HEK293T (cell line): ENCODE measurements at regions not wholly inside any gene's neighbourhood (a gene's known extent, or its start where the extent isn't known, plus 50 kb on each side); places are given as distances from the start of the nearest gene placed in this dataset.

ENCODE experiments used
- CTCF ChIA-PET: fragments of 350-600 bp; formaldehyde crosslinking; extraction: SDS; loops from one replicate; lab custom pipeline; 2021; ENCODE audit warnings: antibody characterized with exemption, inconsistent platforms; lab: Yijun Ruan, JAX
- POLR2A ChIA-PET: fragments of 350-600 bp; formaldehyde crosslinking; extraction: SDS; loops from one replicate; lab custom pipeline; 2020; ENCODE audit warnings: antibody characterized with exemption, inconsistent platforms; lab: Yijun Ruan, JAX
- DNase-seq: peaks from one replicate; pipeline ENCODE4 v3.0.0; 2012; ENCODE audit warnings: mixed read lengths; ENCODE audit errors: extremely low spot score
- ARNT ChIP-seq: fragments of 450-650 bp; IDR thresholded peaks from 2 replicates; pipeline ENCODE4 v1.6.1; 2017; ENCODE audit warnings: mild to moderate bottlenecking
- BHLHE40 ChIP-seq: fragments of 450-650 bp; IDR thresholded peaks from 2 replicates; pipeline ENCODE4 v1.6.1; 2016; ENCODE audit warnings: mild to moderate bottlenecking, moderate library complexity, borderline replicate concordance
- CTBP1 ChIP-seq: fragments of 450-650 bp; IDR thresholded peaks from 2 replicates; pipeline ENCODE4 v1.6.1; 2016; ENCODE audit warnings: borderline replicate concordance
- ELF4 ChIP-seq: fragments of 450-650 bp; IDR thresholded peaks from 2 replicates; pipeline ENCODE4 v1.6.1; 2017; ENCODE audit warnings: antibody characterized with exemption
- FOXA1 ChIP-seq: fragments of 450-650 bp; IDR thresholded peaks from 2 replicates; pipeline ENCODE4 v1.6.1; 2016; ENCODE audit warnings: mild to moderate bottlenecking
- FOXK2 ChIP-seq: fragments of 450-650 bp; IDR thresholded peaks from 2 replicates; pipeline ENCODE4 v1.6.1; 2016; ENCODE audit warnings: mild to moderate bottlenecking
- FOXM1 ChIP-seq: fragments of 450-650 bp; IDR thresholded peaks from 2 replicates; pipeline ENCODE4 v1.6.1; 2017; ENCODE audit warnings: mild to moderate bottlenecking, borderline replicate concordance
- HDGF ChIP-seq: fragments of 450-650 bp; IDR thresholded peaks from 2 replicates; pipeline ENCODE4 v1.6.1; 2017; ENCODE audit warnings: antibody characterized with exemption, borderline replicate concordance
- L3MBTL2 ChIP-seq: fragments of 450-650 bp; conservative IDR thresholded peaks from 2 replicates; pipeline ENCODE4 v1.6.1; 2016; ENCODE audit warnings: mild to moderate bottlenecking
- LEF1 ChIP-seq: fragments of 450-650 bp; IDR thresholded peaks from 2 replicates; pipeline ENCODE4 v1.6.1; 2017; ENCODE audit warnings: mild to moderate bottlenecking, borderline replicate concordance
- NFRKB ChIP-seq: fragments of 450-650 bp; IDR thresholded peaks from 2 replicates; pipeline ENCODE4 v1.6.1; 2016; ENCODE audit warnings: mild to moderate bottlenecking, moderate library complexity
- SP1 ChIP-seq: fragments of 450-650 bp; IDR thresholded peaks from 2 replicates; pipeline ENCODE4 v1.6.1; 2017
- SUZ12 ChIP-seq: fragments of 450-650 bp; IDR thresholded peaks from 2 replicates; pipeline ENCODE4 v1.6.1; 2016; ENCODE audit warnings: mild to moderate bottlenecking
- TARDBP ChIP-seq: fragments of 450-650 bp; IDR thresholded peaks from 2 replicates; pipeline ENCODE4 v1.6.1; 2016
- ZNF384 ChIP-seq: fragments of 450-650 bp; IDR thresholded peaks from 2 replicates; pipeline ENCODE4 v1.6.1; 2016
- TF ChIP-seq, protein P1 (sequence below): fragments of 450-650 bp; IDR thresholded peaks from 2 replicates; pipeline ENCODE4 v1.6.1; 2016

DNA sequence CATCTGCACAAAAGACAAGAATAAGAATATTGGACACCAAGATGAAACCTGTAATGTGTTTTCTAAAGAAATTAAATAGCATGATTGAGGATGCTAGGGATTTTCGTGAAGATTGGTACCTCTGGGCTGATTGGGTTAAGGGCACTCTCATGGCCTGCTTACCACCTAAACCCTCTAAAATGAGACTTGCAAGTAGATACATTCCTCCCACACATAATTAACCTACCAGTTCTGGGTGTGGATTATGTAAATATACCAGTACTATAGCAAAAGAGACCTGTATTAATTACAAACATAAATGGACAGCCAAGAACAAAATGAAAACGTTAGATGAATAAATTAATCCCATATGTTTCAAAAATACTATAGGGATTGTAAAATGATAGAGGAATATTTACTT lies 1069.6 kb upstream of the B3GALT2 start:
- no peak for DNase-seq
- CTCF ChIA-PET: no interaction called here
- TF ChIP-seq ZNF384: no peak
- TF ChIP-seq ELF4: no peak
- TF ChIP-seq FOXA1: no peak
- no peak for TF ChIP-seq SUZ12
- TF ChIP-seq FOXM1: no peak
- no peak for TF ChIP-seq FOXK2
- TF ChIP-seq BHLHE40: no peak
- TF ChIP-seq NFRKB: no peak
- no peak for TF ChIP-seq ARNT
- TF ChIP-seq, protein P1, sequence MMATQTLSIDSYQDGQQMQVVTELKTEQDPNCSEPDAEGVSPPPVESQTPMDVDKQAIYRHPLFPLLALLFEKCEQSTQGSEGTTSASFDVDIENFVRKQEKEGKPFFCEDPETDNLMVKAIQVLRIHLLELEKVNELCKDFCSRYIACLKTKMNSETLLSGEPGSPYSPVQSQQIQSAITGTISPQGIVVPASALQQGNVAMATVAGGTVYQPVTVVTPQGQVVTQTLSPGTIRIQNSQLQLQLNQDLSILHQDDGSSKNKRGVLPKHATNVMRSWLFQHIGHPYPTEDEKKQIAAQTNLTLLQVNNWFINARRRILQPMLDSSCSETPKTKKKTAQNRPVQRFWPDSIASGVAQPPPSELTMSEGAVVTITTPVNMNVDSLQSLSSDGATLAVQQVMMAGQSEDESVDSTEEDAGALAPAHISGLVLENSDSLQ: no peak
- TF ChIP-seq TARDBP: no peak
- no peak for TF ChIP-seq SP1
- no peak for TF ChIP-seq L3MBTL2
- TF ChIP-seq CTBP1: no peak
- TF ChIP-seq LEF1: no peak
- TF ChIP-seq HDGF: no peak
- POLR2A ChIA-PET: no interaction called here

DNA sequence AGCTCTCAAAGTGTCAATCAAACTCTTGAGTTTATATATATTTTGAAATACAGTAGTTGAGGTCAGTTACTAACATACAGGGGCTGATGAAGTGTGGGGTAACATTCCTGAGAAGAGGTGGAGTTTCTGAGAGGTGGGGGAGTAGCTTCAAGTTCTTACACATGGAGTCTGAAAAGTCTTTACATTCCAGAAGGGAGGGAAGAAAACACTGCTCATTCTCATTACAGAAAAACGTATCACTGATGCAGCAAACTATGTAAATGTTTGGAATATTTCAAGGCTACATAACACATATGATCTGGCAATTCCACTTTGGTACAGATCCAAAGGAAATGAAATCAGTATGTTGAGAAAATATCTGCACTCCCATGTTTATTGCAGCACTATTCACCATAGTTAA lies 1065.8 kb upstream of the B3GALT2 start:
- ChIA-PET CTCF (no interaction called here), POLR2A (no interaction called here)
- no peak for DNase-seq
- TF ChIP-seq SP1 (no peak), FOXA1 (no peak)
- TF ChIP-seq, protein P1: peak; percentile 42; the same call in 1 of the 2 replicates

DNA sequence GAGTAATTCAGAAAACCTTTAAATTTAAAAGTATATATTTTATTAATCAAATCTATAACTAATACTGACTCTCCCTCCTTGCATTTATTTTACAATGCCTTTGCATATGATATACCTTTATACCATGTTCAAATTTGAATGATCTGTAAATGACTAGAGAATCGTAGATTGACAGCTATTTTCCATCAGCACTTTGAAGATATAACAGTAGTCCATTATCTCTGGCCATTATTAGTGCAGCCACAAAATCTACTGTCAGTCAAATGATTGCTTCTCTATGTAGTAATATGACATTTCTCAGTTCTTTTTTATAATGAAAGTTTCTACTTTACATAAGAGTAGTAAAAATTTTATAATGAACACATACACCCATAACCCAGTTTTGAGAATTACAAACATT lies 1054.8 kb upstream of the B3GALT2 start:
- ChIA-PET CTCF (no interaction called here), POLR2A (no interaction called here)
- DNase-seq: no peak
- TF ChIP-seq, protein P1: no peak
- TF ChIP-seq FOXK2: no peak

DNA sequence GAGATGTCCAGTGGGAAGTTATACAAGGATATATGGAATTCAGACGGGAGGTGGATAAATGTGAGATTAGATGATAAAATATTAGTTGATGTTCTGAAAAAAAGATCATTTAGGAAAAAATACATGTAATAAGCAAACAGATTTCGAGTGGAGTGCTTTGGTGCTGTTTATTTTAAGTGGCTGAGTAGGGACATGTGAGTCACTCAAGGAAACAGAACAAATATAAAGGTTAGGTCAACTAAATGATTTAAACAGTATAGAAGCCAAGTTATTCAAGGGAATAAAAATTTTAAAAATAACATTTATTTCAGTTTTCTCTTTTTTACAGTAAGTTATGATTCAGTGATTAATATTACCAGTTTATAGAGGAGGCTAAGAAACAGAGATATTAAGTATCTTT lies 1046.7 kb upstream of the B3GALT2 start:
- ChIA-PET POLR2A (no interaction called here), CTCF (no interaction called here)
- no peak for DNase-seq
- no peak for TF ChIP-seq L3MBTL2
- no peak for TF ChIP-seq ARNT

DNA sequence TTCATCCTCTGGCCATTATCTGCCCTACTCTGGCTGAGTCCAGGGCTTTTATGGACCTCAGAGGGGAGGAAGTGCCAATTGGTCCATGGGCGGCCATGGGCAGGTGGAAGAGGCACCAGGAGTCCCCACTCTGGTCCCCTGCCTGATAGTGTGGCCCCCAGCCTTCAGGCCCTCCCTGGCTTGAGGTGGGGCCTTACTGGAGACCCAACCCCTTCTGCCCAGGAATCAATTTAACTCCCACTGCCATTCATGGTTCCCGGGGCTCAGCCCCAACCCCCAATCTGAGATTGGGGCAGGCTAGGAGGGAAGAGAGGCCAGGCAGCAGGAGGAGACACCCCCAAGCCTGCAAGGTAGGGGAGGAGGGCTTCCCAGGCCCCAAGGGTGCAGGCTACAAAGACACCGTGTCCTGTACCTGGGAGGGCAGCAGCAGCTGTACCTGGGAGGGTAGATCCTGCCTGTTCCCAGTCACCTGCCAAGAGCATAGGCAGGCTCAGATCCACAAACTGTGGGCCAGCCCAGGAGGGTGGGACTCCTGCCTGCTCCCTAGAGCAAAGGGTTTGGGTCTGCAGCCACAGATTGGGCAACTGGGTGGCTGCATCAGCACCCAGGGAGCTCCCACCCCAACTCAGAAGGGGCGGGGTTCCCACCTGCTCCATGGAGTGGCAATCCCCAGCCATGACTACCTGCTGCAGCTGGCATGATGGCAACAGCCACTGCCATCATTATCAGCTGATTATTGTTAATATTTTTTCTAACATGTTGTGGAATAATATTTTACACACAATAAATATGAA lies 1044.1 kb upstream of the B3GALT2 start:
- ChIA-PET CTCF (no interaction called here), POLR2A (no interaction called here)
- no peak for DNase-seq
- TF ChIP-seq TARDBP (no peak), FOXA1 (no peak), NFRKB (no peak), L3MBTL2 (no peak), BHLHE40 (no peak), SP1 (no peak), FOXM1 (no peak), SUZ12 (no peak), LEF1 (no peak), ARNT (no peak), FOXK2 (no peak), ZNF384 (no peak), ELF4 (no peak), CTBP1 (no peak)
- TF ChIP-seq, protein P1: no peak

DNA sequence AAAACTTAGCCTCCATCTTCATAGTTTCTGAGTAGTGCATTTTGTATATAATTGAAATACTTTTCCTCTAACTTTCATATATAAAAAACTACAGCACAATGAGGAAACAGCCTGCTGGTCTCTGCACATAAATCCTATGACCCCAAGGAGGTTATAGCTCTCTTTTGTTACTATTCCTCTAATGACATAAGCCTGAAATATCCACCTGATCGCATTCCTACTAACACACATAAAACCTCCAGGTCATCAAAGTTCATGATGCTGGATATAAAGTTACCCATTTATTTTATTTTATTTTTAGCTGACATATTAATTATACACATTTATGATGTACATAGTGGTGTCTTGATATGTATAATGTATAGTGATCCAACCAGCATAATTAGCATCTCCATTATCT lies 1042.0 kb upstream of the B3GALT2 start:
- CTCF ChIA-PET: no interaction called here
- POLR2A ChIA-PET: no interaction called here
- TF ChIP-seq LEF1 (no peak), ELF4 (no peak), SUZ12 (no peak), FOXM1 (no peak), HDGF (no peak), BHLHE40 (no peak), FOXK2 (no peak), NFRKB (no peak), TARDBP (no peak), CTBP1 (no peak), SP1 (no peak), ARNT (no peak), FOXA1 (no peak), L3MBTL2 (no peak), ZNF384 (no peak)
- TF ChIP-seq, protein P1: no peak
- DNase-seq: no peak
